ENCODE measurements at regions not wholly inside any gene's neighbourhood (a gene's known extent, or its start where the extent isn't known, plus 50 kb on each side); places are given as distances from the start of the nearest gene placed in this dataset.

DNA sequence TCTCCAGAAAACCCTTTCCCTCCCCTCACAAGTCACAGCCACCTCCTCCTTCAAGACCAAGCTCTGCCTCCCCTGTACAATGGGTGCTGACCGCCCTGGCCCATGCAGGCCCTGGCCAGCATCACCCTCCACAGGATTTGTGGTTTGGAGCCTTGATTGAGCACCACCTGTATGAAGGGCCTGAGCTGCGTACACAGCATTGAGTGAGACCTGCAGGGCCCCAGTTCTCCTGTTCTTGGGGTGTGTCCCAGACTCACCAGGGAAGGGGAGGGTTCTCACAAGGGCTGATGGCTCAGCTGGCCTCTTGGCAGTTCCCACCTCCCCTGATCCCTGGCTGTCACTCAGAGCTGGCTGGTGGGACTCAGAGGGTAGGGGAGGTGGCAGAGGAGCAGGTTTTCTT is 63.7 kb upstream of the IER5L start:
- H3K27me3 ChIP-seq = no peaks in the 10 kb centered on the region
- H3K36me3 ChIP-seq = no peaks in the 10 kb centered on the region
- no peak overlapping the region for H3K4me3 ChIP-seq
- no peak for ATAC-seq (ENCODE audit: low FRiP score in 2 of 2)
- 95 to 100% methylated on average over 2 of the region's 2 CpGs for WGBS, 2 donors
- peaks cover 0 to 3% (median 2%) of the 10 kb centered on the region in 4 donors for H3K4me1 ChIP-seq
- no peaks in the 10 kb centered on the region for H3K9me3 ChIP-seq
- DNase-seq = no peak
- H3K27ac ChIP-seq = no peak overlapping the region
- TF ChIP-seq POLR2AphosphoS5 (IDR thresholded peaks at IDR 0.05) = no peak
- TF ChIP-seq, protein P1, sequence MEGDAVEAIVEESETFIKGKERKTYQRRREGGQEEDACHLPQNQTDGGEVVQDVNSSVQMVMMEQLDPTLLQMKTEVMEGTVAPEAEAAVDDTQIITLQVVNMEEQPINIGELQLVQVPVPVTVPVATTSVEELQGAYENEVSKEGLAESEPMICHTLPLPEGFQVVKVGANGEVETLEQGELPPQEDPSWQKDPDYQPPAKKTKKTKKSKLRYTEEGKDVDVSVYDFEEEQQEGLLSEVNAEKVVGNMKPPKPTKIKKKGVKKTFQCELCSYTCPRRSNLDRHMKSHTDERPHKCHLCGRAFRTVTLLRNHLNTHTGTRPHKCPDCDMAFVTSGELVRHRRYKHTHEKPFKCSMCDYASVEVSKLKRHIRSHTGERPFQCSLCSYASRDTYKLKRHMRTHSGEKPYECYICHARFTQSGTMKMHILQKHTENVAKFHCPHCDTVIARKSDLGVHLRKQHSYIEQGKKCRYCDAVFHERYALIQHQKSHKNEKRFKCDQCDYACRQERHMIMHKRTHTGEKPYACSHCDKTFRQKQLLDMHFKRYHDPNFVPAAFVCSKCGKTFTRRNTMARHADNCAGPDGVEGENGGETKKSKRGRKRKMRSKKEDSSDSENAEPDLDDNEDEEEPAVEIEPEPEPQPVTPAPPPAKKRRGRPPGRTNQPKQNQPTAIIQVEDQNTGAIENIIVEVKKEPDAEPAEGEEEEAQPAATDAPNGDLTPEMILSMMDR (IDR thresholded peaks at IDR 0.05) = no peak
- TF ChIP-seq POLR2A (IDR thresholded peaks at IDR 0.05) = no peak
- no peak for TF ChIP-seq EP300 (IDR thresholded peaks at IDR 0.05)

DNA sequence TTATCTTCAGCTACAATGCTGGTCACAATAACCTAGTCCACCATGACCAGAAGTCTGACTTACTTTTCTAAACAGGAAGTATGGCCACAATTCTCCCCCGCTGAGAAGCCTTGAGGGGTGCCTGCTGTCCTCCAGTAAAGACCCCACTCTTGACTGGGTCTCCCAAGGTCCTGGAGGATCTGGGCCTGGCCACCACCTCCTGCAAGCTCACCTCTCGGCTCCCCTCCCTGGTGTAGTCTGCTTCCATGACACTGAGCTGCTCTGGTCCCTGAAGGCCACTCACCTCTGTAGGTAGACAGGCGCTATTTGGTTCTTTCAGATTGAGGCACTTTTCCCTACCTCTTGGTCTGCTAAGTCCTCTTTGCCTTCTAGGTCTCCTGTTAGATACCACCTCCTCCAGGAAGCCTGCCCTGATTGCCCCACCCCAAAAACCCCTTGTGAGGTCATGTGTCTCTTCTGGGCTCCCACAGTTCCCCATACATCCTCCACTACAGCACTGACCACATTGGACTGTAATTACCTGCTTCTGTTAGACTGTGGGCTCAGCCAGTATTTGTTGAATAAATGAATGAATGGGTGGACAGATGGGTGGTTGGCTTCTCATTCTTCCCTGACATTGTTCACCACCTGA is 62.6 kb upstream of the IER5L start:
- Histone ChIP-seq H3K27ac (no peak overlapping the region), H3K27me3 (no peaks in the 10 kb centered on the region), H3K4me1 (peaks cover 0 to 3% (median 2%) of the 10 kb centered on the region in 4 donors), H3K4me3 (no peak overlapping the region), H3K9me3 (no peaks in the 10 kb centered on the region), H3K36me3 (no peaks in the 10 kb centered on the region)
- ATAC-seq (ENCODE audit: low FRiP score in 2 of 2) (no peak), DNase-seq (no peak)
- 98 to 100% methylated on average over 3 of the region's 3 CpGs for WGBS, 2 donors
- TF ChIP-seq POLR2A (IDR thresholded peaks at IDR 0.05) (no peak), EP300 (IDR thresholded peaks at IDR 0.05) (no peak), POLR2AphosphoS5 (IDR thresholded peaks at IDR 0.05) (no peak)
- TF ChIP-seq, protein P1 (IDR thresholded peaks at IDR 0.05) = no peak

DNA sequence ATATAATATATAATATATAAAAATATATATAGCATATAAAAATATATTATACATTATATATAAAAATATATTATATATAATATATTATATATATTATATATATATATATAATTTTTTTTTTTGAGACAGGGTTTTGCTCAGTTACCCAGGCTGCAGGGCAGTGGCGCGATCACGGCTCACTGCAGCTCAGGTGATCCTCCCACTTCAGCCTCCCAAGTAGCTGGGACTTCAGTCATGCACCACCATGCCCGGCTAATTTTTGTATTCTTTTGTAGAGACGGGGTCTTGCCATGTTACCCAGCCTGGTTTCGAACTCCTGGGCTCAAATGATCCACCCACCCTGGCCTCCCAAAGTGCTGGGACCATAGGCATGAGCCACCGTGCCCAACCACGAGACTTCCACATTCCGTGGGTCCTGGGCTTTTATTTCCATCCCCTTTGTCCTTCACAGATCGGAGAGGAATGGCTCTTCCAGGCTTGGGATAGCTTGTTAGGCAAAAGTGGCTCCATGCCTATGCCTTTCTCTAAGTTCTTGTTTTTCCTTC is 62.0 kb upstream of the IER5L start:
- ATAC-seq (ENCODE audit: low FRiP score in 2 of 2) (no peak), DNase-seq (no peak)
- Histone ChIP-seq H3K27ac (no peak overlapping the region), H3K4me1 (peaks cover 0 to 3% (median 2%) of the 10 kb centered on the region in 4 donors), H3K9me3 (no peaks in the 10 kb centered on the region), H3K36me3 (no peaks in the 10 kb centered on the region), H3K4me3 (no peak overlapping the region), H3K27me3 (no peaks in the 10 kb centered on the region)
- 85 to 92% methylated on average over 10 of the region's 10 CpGs for WGBS, 2 donors
- TF ChIP-seq, protein P1 (IDR thresholded peaks at IDR 0.05) = no peak
- TF ChIP-seq POLR2AphosphoS5 (IDR thresholded peaks at IDR 0.05) (no peak), EP300 (IDR thresholded peaks at IDR 0.05) (no peak), POLR2A (IDR thresholded peaks at IDR 0.05) (no peak)

DNA sequence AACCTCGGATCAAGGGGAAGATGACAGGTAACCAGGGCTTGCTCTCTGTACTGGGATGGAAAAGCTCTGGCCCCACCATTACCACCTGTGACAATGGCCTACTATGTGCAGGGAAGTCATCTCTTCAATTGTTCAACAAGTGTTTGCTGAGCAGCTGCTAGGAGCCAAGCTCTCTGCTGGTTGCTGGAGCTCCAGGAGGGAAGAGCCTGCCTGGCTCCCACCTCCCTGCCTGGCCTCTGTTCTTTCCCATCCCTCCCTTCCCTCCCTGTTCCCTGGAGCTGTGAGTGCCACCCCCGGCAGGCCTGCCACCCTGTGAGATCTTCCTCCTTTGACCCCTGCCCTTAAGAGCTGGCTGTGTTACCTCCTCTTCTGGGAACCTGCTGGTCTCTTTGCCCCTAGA is 59.7 kb upstream of the IER5L start:
- ATAC-seq (ENCODE audit: low FRiP score in 2 of 2) (no peak), DNase-seq (no peak)
- H3K9me3 ChIP-seq = peaks cover 0 to 5% (median 0%) of the 10 kb centered on the region in 4 donors
- H3K36me3 ChIP-seq = no peaks in the 10 kb centered on the region
- H3K4me1 ChIP-seq = peaks cover 0 to 3% (median 2%) of the 10 kb centered on the region in 4 donors
- H3K4me3 ChIP-seq = no peak overlapping the region
- no peak for TF ChIP-seq EP300 (IDR thresholded peaks at IDR 0.05)
- TF ChIP-seq POLR2A (IDR thresholded peaks at IDR 0.05) = no peak
- TF ChIP-seq POLR2AphosphoS5 (IDR thresholded peaks at IDR 0.05) = no peak
- TF ChIP-seq, protein P1 (IDR thresholded peaks at IDR 0.05) = no peak
- no peaks in the 10 kb centered on the region for H3K27me3 ChIP-seq
- 35 to 83% methylated on average over 2 of the region's 2 CpGs for WGBS, 2 donors
- no peak overlapping the region for H3K27ac ChIP-seq

DNA sequence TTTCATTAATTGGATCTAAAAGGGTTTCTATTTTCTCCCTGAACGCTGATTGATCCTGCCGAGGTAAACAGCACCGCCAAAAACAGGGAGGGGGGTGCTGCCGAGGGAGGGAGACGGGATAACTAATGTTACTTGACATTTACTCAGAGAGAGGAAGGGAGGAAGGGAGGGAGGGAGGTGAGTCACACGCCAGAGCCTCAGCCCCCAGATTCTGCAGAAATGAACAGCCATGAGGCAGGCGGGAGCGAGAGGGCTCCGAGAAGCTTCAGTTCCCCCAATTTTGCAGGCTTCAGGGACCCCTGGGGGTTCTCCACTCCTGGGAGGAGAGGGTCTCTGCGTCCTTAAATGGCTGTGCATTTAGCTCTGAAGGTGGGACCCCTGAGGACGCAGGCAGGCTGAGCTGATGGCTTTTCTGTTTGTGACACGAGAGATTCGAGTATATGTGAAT is 59.1 kb upstream of the IER5L start:
- Histone ChIP-seq H3K9me3 (peaks cover 0 to 5% (median 0%) of the 10 kb centered on the region in 4 donors), H3K4me1 (peaks cover 0 to 3% (median 2%) of the 10 kb centered on the region in 4 donors), H3K4me3 (no peak overlapping the region), H3K27me3 (no peaks in the 10 kb centered on the region), H3K27ac (no peak overlapping the region), H3K36me3 (no peaks in the 10 kb centered on the region)
- ATAC-seq (ENCODE audit: low FRiP score in 2 of 2) (peak in 1 of 2 donors; percentile 72), DNase-seq (no peak)
- TF ChIP-seq POLR2A (IDR thresholded peaks at IDR 0.05) (no peak), EP300 (IDR thresholded peaks at IDR 0.05) (no peak), POLR2AphosphoS5 (IDR thresholded peaks at IDR 0.05) (no peak)
- TF ChIP-seq, protein P1 (IDR thresholded peaks at IDR 0.05) = no peak
- WGBS, 2 donors = 30 to 31% methylated on average over 13 of the region's 13 CpGs
